ENCODE measurements at regions not wholly inside any gene's neighbourhood (a gene's known extent, or its start where the extent isn't known, plus 50 kb on each side); places are given as distances from the start of the nearest gene placed in this dataset.

DNA sequence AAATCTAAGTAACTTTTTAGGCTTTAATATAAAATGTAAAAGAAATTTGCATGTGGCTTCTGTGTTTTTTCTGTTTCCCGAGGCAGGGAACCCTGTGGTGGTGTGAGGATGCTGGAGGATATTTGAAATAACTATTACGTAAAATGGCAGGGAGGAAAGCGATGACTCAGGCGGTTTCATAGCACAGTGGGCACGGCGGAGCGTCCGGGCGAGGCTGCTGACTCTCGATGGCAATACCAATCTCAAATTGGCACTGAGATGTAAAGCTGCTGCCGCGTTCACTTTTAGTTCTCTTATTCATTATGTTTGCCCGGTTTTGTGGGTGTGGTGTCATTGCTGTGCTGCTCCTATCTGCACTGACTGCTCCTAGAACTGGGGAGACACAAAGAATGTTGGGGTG lies 254.3 kb downstream of the THBS2 start:
- TF ChIP-seq POLR2A (IDR thresholded peaks at IDR 0.05; ENCODE audit: low read depth, low read length), result no peak
- no peak for TF ChIP-seq POLR2AphosphoS5 (IDR thresholded peaks at IDR 0.05; ENCODE audit: low read depth, low read length)

All from GM12892 (cell line).